HEK293 (cell line): ENCODE measurements at regions not wholly inside any gene's neighbourhood (a gene's known extent, or its start where the extent isn't known, plus 50 kb on each side); places are given as distances from the start of the nearest gene placed in this dataset.

Experiments
- CTCF ChIA-PET: fragments of 350-600 bp; formaldehyde crosslinking; extraction: SDS; loops from one replicate; lab custom pipeline; 2021; ENCODE audit warnings: antibody characterized with exemption; lab: Yijun Ruan, JAX
- POLR2A ChIA-PET: fragments of 300-600 bp; formaldehyde crosslinking; extraction: SDS; loops from one replicate; lab custom pipeline; 2020; ENCODE audit warnings: antibody characterized with exemption, inconsistent platforms; lab: Yijun Ruan, JAX
- H3K27ac ChIP-seq: fragments of 200-500 bp; sonication (Bioruptor generic); 2 replicates; pipeline ENCODE4 v1.5.1; 2014; ENCODE audit warnings: low read depth, low read length, control low read depth, inconsistent platforms; ENCODE audit errors: extremely low read depth
- H3K36me3 ChIP-seq, 2 experiments: fragments of 200-500 bp in 1 of 2; sonication (Bioruptor generic) in 1 of 2; 1 replicate in 1 of 2; 2 replicates in 1 of 2; pipeline ENCODE4 v1.5.1; 2014 to 2017; ENCODE audit warnings: inconsistent platforms in 2 of 2, low read length in 2 of 2; ENCODE audit not compliant: control insufficient read depth in 2 of 2, insufficient read depth in 1 of 2
- H3K4me1 ChIP-seq: fragments of 200-500 bp; sonication (Bioruptor generic); 2 replicates; pipeline ENCODE4 v1.5.1; 2014; ENCODE audit warnings: mild to moderate bottlenecking, low read length, inconsistent platforms; ENCODE audit not compliant: control insufficient read depth, insufficient read depth
- H3K4me3 ChIP-seq: 2 replicates; pipeline ENCODE4 v1.5.1; 2011; ENCODE audit warnings: low read depth, mild to moderate bottlenecking, control low read depth, low read length, moderate library complexity
- H3K9me3 ChIP-seq: fragments of 200-500 bp; sonication (Bioruptor generic); 2 replicates; pipeline ENCODE4 v1.5.1; 2014; ENCODE audit warnings: low read depth, low read length, inconsistent platforms; ENCODE audit not compliant: control insufficient read depth, insufficient read depth
- GLIS1 ChIP-seq: fragments of 450-650 bp; formaldehyde crosslinking; IDR thresholded peaks from 2 replicates; pipeline ENCODE4 v1.5.1; 2016; ENCODE audit warnings: missing biosample characterization, missing genetic modification characterization
- PRDM4 ChIP-seq: fragments of 450-650 bp; formaldehyde crosslinking; IDR thresholded peaks from 2 replicates; pipeline ENCODE4 v1.5.1; 2017; ENCODE audit warnings: missing biosample characterization, missing genetic modification characterization
- REST ChIP-seq: fragments of 450-650 bp; formaldehyde crosslinking; IDR thresholded peaks from 2 replicates; pipeline ENCODE4 v1.5.1; 2016; ENCODE audit warnings: missing biosample characterization, missing genetic modification characterization
- SALL2 ChIP-seq: fragments of 450-650 bp; formaldehyde crosslinking; IDR thresholded peaks from 2 replicates; pipeline ENCODE4 v1.5.0; 2017; ENCODE audit warnings: missing biosample characterization, mild to moderate bottlenecking, missing genetic modification characterization, borderline replicate concordance
- ZNF155 ChIP-seq: fragments of 450-650 bp; formaldehyde crosslinking; IDR thresholded peaks from 2 replicates; pipeline ENCODE4 v1.5.1; 2016; ENCODE audit warnings: missing biosample characterization, missing genetic modification characterization
- ZNF16 ChIP-seq: fragments of 450-650 bp; formaldehyde crosslinking; IDR thresholded peaks from 2 replicates; pipeline ENCODE4 v1.5.1; 2016; ENCODE audit warnings: low read depth, missing biosample characterization, missing genetic modification characterization
- ZNF174 ChIP-seq: fragments of 450-650 bp; formaldehyde crosslinking; IDR thresholded peaks from 2 replicates; pipeline ENCODE4 v1.5.0; 2017; ENCODE audit warnings: missing biosample characterization, mild to moderate bottlenecking, missing genetic modification characterization
- ZNF175 ChIP-seq: fragments of 450-650 bp; formaldehyde crosslinking; IDR thresholded peaks from 2 replicates; pipeline ENCODE4 v1.5.1; 2016; ENCODE audit warnings: missing biosample characterization, missing genetic modification characterization
- ZNF214 ChIP-seq: fragments of 450-650 bp; formaldehyde crosslinking; IDR thresholded peaks from 2 replicates; pipeline ENCODE4 v1.5.1; 2017; ENCODE audit warnings: missing biosample characterization, mild to moderate bottlenecking, missing genetic modification characterization, borderline replicate concordance
- ZNF24 ChIP-seq: fragments of 450-650 bp; formaldehyde crosslinking; IDR thresholded peaks from 2 replicates; pipeline ENCODE4 v1.5.1; 2016; ENCODE audit warnings: missing biosample characterization, missing genetic modification characterization
- ZNF274 ChIP-seq, 2 experiments: fragments of 200-500 bp in 1 of 2; fragments of 450-650 bp in 1 of 2; sonication (Bioruptor generic) in 1 of 2; formaldehyde crosslinking in 1 of 2; IDR thresholded peaks; 2 replicates each; pipeline versions ENCODE4 v1.5.1 to v1.6.1; 2014 to 2016; ENCODE audit warnings: borderline replicate concordance in 1 of 2, inconsistent platforms in 1 of 2, low read length in 1 of 2, missing biosample characterization in 1 of 2, missing genetic modification characterization in 1 of 2
- ZNF341 ChIP-seq: fragments of 450-650 bp; formaldehyde crosslinking; IDR thresholded peaks from 2 replicates; pipeline ENCODE4; 2016; ENCODE audit warnings: low read depth, missing biosample characterization, missing genetic modification characterization
- ZNF600 ChIP-seq: fragments of 450-650 bp; formaldehyde crosslinking; IDR thresholded peaks from 2 replicates; pipeline ENCODE4 v1.5.1; 2016; ENCODE audit warnings: missing biosample characterization, missing genetic modification characterization
- ZNF623 ChIP-seq: fragments of 450-650 bp; formaldehyde crosslinking; IDR thresholded peaks from 2 replicates; pipeline ENCODE4 v1.5.1; 2016; ENCODE audit warnings: missing biosample characterization, missing genetic modification characterization
- TF ChIP-seq, protein P1 (sequence below): fragments of 450-650 bp; formaldehyde crosslinking; IDR thresholded peaks from 2 replicates; pipeline ENCODE4 v1.5.1; 2016; ENCODE audit warnings: missing biosample characterization, missing genetic modification characterization
- TF ChIP-seq, protein P2 (sequence below): fragments of 450-650 bp; formaldehyde crosslinking; IDR thresholded peaks from 2 replicates; pipeline ENCODE4 v1.5.1; 2016; ENCODE audit warnings: missing biosample characterization, missing genetic modification characterization
- TF ChIP-seq, protein P3 (sequence below): fragments of 450-650 bp; formaldehyde crosslinking; IDR thresholded peaks from 2 replicates; pipeline ENCODE4 v1.5.1; 2016; ENCODE audit warnings: missing biosample characterization, missing genetic modification characterization

DNA sequence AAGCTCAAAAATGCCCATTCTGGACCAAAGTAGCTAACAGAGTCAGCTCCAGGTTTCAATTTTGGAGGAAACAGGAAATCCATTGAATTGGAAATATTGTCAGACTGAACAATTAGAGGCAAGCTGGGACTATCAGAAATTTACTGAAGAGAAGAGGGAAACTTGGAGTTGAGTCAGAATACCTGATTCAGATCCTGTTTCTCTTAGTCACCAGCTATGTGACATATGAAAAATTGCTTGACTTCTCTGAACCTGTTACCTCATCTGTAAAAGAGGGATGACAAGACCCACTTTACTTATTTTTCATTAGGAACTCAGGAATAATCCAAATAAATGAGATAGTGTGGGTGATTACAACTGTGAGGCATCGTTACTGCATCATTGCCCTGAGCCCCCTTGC is 148.9 kb upstream of the CADM1 start:
- TF ChIP-seq REST (tag by site-specific recombination) (no peak), PRDM4 (tag by site-specific recombination) (no peak)
- TF ChIP-seq, all 188 proteins: peak for 0
- no peaks in the 10 kb centered on the region for H3K36me3 ChIP-seq
- no peak overlapping the region for H3K27ac ChIP-seq
- no peaks in the 10 kb centered on the region for H3K9me3 ChIP-seq
- ChIA-PET CTCF (interaction anchor here (0.6 to 1.4 kb wide), 2 partner anchors 31 to 398 kb away, joined by 3 to 4 read pairs; no protein-coding TSS in a partner anchor), POLR2A (no interaction called here)
- H3K4me3 ChIP-seq, result no peak overlapping the region
- peaks cover 4% of the 10 kb centered on the region; the same call in 1 of the 2 replicates for H3K4me1 ChIP-seq

- peaks cover 4% of the 10 kb centered on the region; the same call in 1 of the 2 replicates for H3K4me1 ChIP-seq
- H3K27ac ChIP-seq, result no peak overlapping the region
- no peaks in the 10 kb centered on the region for H3K36me3 ChIP-seq
- no peak overlapping the region for H3K4me3 ChIP-seq
- POLR2A ChIA-PET, result no interaction called here
- TF ChIP-seq ZNF341 (tag by site-specific recombination), result peak; percentile 50
- no peak for TF ChIP-seq ZNF214 (tag by site-specific recombination)
- CTCF ChIA-PET, result interaction anchor here (0.6 to 1.4 kb wide), 2 partner anchors 31 to 398 kb away, joined by 3 to 4 read pairs; no protein-coding TSS in a partner anchor
- no peaks in the 10 kb centered on the region for H3K9me3 ChIP-seq
Observed at GRCh38 chr11:115652496-115652895, 148.3 kb upstream of the CADM1 start.

- ChIA-PET POLR2A (no interaction called here), CTCF (interaction anchor here (1.4 kb wide), 1 partner anchor 30 kb away, joined by 4 read pairs; no protein-coding TSS in a partner anchor)
- H3K9me3 ChIP-seq, result no peaks in the 10 kb centered on the region
- no peak overlapping the region for H3K4me3 ChIP-seq
- peaks cover 4% of the 10 kb centered on the region; the same call in 1 of the 2 replicates for H3K4me1 ChIP-seq
- no peaks in the 10 kb centered on the region for H3K36me3 ChIP-seq
- no peak overlapping the region for H3K27ac ChIP-seq
- TF ChIP-seq ZNF155 (tag by site-specific recombination) (no peak), ZNF174 (tag by site-specific recombination) (no peak), ZNF16 (tag by site-specific recombination) (no peak), ZNF623 (tag by site-specific recombination) (no peak), ZNF274 (IDR thresholded peaks at IDR 0.05; ENCODE audit: low read length) (no peak), ZNF274 (tag by site-specific recombination; IDR thresholded peaks at IDR 0.05; ENCODE audit: borderline replicate concordance) (no peak), ZNF600 (tag by site-specific recombination) (no peak), ZNF175 (tag by site-specific recombination) (no peak), SALL2 (tag by site-specific recombination) (no peak), ZNF24 (no peak), GLIS1 (peak; percentile 100)
- TF ChIP-seq, protein P1, sequence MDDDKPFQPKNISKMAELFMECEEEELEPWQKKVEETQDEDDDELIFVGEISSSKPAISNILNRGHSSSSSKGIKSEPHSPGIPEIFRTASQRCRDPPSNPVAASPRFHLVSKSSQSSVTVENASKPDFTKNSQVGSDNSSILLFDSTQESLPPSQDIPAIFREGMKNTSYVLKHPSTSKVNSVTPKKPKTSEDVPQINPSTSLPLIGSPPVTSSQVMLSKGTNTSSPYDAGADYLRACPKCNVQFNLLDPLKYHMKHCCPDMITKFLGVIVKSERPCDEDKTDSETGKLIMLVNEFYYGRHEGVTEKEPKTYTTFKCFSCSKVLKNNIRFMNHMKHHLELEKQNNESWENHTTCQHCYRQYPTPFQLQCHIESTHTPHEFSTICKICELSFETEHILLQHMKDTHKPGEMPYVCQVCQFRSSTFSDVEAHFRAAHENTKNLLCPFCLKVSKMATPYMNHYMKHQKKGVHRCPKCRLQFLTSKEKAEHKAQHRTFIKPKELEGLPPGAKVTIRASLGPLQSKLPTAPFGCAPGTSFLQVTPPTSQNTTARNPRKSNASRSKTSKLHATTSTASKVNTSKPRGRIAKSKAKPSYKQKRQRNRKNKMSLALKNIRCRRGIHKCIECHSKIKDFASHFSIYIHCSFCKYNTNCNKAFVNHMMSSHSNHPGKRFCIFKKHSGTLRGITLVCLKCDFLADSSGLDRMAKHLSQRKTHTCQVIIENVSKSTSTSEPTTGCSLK (tag by site-specific recombination), result no peak
- TF ChIP-seq, protein P2, sequence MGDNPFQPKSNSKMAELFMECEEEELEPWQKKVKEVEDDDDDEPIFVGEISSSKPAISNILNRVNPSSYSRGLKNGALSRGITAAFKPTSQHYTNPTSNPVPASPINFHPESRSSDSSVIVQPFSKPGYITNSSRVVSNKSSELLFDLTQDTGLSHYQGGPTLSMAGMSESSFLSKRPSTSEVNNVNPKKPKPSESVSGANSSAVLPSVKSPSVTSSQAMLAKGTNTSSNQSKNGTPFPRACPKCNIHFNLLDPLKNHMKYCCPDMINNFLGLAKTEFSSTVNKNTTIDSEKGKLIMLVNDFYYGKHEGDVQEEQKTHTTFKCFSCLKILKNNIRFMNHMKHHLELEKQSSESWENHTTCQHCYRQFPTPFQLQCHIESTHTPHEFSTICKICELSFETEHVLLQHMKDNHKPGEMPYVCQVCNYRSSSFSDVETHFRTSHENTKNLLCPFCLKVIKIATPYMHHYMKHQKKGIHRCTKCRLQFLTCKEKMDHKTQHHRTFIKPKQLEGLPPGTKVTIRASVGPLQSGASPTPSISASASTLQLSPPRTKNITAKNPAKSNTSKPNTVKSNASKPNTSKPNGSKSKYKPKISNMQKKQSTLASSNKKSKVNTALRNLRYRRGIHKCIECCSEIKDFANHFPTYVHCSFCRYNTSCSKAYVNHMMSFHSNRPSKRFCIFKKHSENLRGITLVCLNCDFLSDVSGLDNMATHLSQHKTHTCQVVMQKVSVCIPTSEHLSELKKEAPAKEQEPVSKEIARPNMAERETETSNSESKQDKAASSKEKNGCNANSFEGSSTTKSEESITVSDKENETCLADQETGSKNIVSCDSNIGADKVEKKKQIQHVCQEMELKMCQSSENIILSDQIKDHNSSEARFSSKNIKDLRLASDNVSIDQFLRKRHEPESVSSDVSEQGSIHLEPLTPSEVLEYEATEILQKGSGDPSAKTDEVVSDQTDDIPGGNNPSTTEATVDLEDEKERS (tag by site-specific recombination), result no peak
- TF ChIP-seq, protein P3, sequence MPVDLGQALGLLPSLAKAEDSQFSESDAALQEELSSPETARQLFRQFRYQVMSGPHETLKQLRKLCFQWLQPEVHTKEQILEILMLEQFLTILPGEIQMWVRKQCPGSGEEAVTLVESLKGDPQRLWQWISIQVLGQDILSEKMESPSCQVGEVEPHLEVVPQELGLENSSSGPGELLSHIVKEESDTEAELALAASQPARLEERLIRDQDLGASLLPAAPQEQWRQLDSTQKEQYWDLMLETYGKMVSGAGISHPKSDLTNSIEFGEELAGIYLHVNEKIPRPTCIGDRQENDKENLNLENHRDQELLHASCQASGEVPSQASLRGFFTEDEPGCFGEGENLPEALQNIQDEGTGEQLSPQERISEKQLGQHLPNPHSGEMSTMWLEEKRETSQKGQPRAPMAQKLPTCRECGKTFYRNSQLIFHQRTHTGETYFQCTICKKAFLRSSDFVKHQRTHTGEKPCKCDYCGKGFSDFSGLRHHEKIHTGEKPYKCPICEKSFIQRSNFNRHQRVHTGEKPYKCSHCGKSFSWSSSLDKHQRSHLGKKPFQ (tag by site-specific recombination), result no peak
Observed at GRCh38 chr11:115652094-115652493, 147.9 kb upstream of the CADM1 start.
